Spleen (tissue), 7 donors: ENCODE measurements at regions not wholly inside any gene's neighbourhood (a gene's known extent, or its start where the extent isn't known, plus 50 kb on each side); places are given as distances from the start of the nearest gene placed in this dataset.

Experiments used
- CTCF ChIP-seq, 11 experiments: fragments of 200-600 bp in 7 of 11; fragments of 450-650 bp in 4 of 11; sonication (generic) in 4 of 11; IDR thresholded peaks in 8 of 11; conservative IDR thresholded peaks in 3 of 11; 1 replicate in 7 of 11; 2 replicates in 4 of 11; pipeline versions ENCODE4 v1.4.0 to v1.8.0; 2016 to 2021; ENCODE audit warnings: antibody characterized with exemption in 11 of 11, inconsistent platforms in 4 of 11, mild to moderate bottlenecking in 1 of 11
- POLR2A ChIP-seq, 3 donors: fragments of 450-650 bp; IDR thresholded peaks; one replicate each; pipeline ENCODE4 v1.5.1; 2017; ENCODE audit warnings: antibody characterized with exemption in 3 of 3, mild to moderate bottlenecking in 1 of 3
- donor health status: DM: no; HTN: no; CAD: no; lungs with moderate emphysema.
- donor health status: DM: no; HTN: no; CAD: no.
- donor health status: DM: no; HTN: no; CAD: no.

- TF ChIP-seq CTCF (IDR thresholded peaks at IDR 0.05 in 8 of 11, conservative IDR thresholded peaks at IDR 0.05 in 3 of 11) (no peak), POLR2A (IDR thresholded peaks at IDR 0.05) (no peak)
Measured at GRCh38 chr3:106071306-106071705, 202.5 kb upstream of the CBLB start.
